Activated B cell treated with CpG ODN at 0.5 μM for 24 hours (primary cell): ENCODE measurements at regions not wholly inside any gene's neighbourhood (a gene's known extent, or its start where the extent isn't known, plus 50 kb on each side); places are given as distances from the start of the nearest gene placed in this dataset.

Experiments
- ATAC-seq: fragments of 200-7000 bp; cut with Tn5 transposase; one replicate; pipeline ENCODE4 v1.10.0; 2021; ENCODE audit warnings: low read depth, mild to moderate bottlenecking, moderate library complexity
- CTCF ChIA-PET: fragments of 350-600 bp; sonication (Branson Sonifier 250); formaldehyde crosslinking; loops from one replicate; lab custom pipeline; 2021; ENCODE audit warnings: antibody characterized with exemption; lab: Charles Lee
- POLR2A ChIA-PET: fragments of 350-600 bp; sonication (Branson Sonifier 250); formaldehyde crosslinking; loops from one replicate; lab custom pipeline; 2021; ENCODE audit warnings: antibody characterized with exemption; lab: Charles Lee
- DNase-seq: peaks from one replicate; pipeline ENCODE4 v3.0.0; 2022
- H3K27ac Mint-ChIP-seq: one replicate; pipeline ENCODE4 v1.8.0; 2020; ENCODE audit warnings: mixed read lengths
- H3K27me3 Mint-ChIP-seq: one replicate; pipeline ENCODE4 v1.8.0; 2021; ENCODE audit warnings: mixed read lengths
- H3K36me3 Mint-ChIP-seq: one replicate; pipeline ENCODE4 v1.8.0; 2021; ENCODE audit warnings: low read depth, mixed read lengths
- H3K4me1 Mint-ChIP-seq: one replicate; pipeline ENCODE4 v1.8.0; 2021; ENCODE audit warnings: mixed read lengths
- H3K4me3 Mint-ChIP-seq: one replicate; pipeline ENCODE4 v1.8.0; 2020; ENCODE audit warnings: mild to moderate bottlenecking, mixed read lengths
- H3K9me3 Mint-ChIP-seq: one replicate; pipeline ENCODE4 v1.8.0; 2020; ENCODE audit warnings: mixed read lengths
- CTCF ChIP-seq: fragments of 200-600 bp; IDR thresholded peaks from one replicate; pipeline ENCODE4 v1.8.0; 2022; ENCODE audit warnings: antibody characterized with exemption, mild to moderate bottlenecking
- intact Hi-C: fragments of 100-400 bp; cut with micrococcal nuclease; formaldehyde crosslinking; loops from one replicate; pipeline ENCODE4 v1.15.1; 2024

- TF ChIP-seq CTCF, result no peak
- intact Hi-C loops, result no loop called here
- H3K36me3 Mint-ChIP-seq, result no peaks in the 10 kb centered on the region
- no peaks in the 10 kb centered on the region for H3K4me1 Mint-ChIP-seq
- H3K9me3 Mint-ChIP-seq, result no peaks in the 10 kb centered on the region
- ChIA-PET CTCF (no interaction called here), POLR2A (no interaction called here)
- H3K4me3 Mint-ChIP-seq, result no peak overlapping the region
- no peak for ATAC-seq
- H3K27me3 Mint-ChIP-seq, result no peaks in the 10 kb centered on the region
- no peak for DNase-seq
- H3K27ac Mint-ChIP-seq, result no peak overlapping the region
Measured at GRCh38 chr10:105758209-105758998, 1117.3 kb downstream of the SORCS3 start.

DNA sequence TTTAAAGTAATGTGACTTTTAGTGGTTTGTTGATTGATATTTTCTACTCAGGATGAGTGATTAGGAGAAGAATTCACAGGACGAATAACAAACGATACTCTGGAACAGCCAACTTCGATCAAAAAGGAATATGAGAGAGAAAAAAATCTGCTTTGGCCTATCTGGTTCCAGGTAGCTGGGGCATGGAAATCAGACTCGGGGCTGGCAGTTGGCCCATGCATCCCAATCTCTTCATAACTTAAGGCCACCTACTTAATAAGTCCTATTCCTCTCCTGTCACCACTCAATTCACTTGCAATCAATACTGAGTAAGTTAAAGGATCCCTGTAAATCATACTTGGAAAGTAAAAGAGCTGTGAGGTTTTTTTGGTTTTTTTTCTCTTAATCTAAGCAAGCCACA lies 1116.2 kb downstream of the SORCS3 start:
- DNase-seq, result no peak
- H3K36me3 Mint-ChIP-seq, result no peaks in the 10 kb centered on the region
- no peak overlapping the region for H3K4me3 Mint-ChIP-seq
- H3K9me3 Mint-ChIP-seq, result no peaks in the 10 kb centered on the region
- no peaks in the 10 kb centered on the region for H3K4me1 Mint-ChIP-seq
- H3K27ac Mint-ChIP-seq, result no peak overlapping the region
- TF ChIP-seq CTCF, result no peak
- ATAC-seq, result no peak
- no peaks in the 10 kb centered on the region for H3K27me3 Mint-ChIP-seq
- ChIA-PET POLR2A (no interaction called here), CTCF (no interaction called here)
- intact Hi-C loops, result no loop called here

DNA sequence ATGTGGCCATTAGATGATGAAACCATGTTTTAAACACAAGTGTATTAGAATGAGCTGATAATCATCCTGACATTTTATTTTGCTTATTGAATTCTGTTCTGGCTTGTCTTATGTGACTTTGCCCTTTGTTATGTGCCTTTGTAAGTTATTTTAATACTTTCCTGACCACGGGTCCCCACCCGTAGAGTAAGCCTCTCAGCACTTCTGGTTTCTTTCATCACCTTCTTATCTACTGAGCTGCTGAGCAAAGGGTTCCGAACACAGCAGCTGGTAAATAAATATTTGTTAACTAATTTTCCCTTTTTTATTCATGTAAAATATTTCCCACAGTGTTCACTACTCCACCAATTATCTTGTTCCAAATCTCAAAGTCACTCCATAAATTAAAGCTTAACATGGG lies 1115.3 kb downstream of the SORCS3 start:
- Mint-ChIP-seq H3K36me3 (no peaks in the 10 kb centered on the region), H3K27ac (no peak overlapping the region), H3K4me3 (no peak overlapping the region), H3K9me3 (no peaks in the 10 kb centered on the region), H3K27me3 (no peaks in the 10 kb centered on the region), H3K4me1 (no peaks in the 10 kb centered on the region)
- CTCF ChIA-PET, result no interaction called here
- no peak for TF ChIP-seq CTCF
- intact Hi-C loops, result no loop called here
- POLR2A ChIA-PET, result no interaction called here
- ATAC-seq (no peak), DNase-seq (no peak)

DNA sequence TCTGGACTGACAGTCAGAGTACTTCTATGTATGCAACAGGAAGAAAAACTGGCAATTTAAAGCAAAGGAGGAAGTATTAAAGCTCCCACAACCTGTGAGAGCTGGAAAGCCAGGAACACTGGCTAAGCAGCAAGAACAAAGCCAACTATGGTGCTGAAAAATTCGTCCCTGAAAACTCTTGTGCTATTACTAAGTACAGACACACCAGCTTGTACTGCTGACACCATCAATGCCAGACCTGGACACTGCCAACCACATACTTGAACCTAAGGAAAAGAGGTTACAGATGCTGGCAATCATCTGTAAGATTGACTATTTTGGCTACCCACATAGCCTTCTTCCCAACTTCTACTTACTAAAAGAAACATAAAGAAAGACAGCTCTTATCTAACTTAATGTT lies 1110.6 kb downstream of the SORCS3 start:
- intact Hi-C loops, result no loop called here

More for the DNA sequence above, 1110.6 kb downstream of the SORCS3 start:
- no peak for TF ChIP-seq CTCF
- CTCF ChIA-PET, result no interaction called here
- Mint-ChIP-seq H3K9me3 (no peaks in the 10 kb centered on the region), H3K27ac (no peak overlapping the region), H3K36me3 (no peaks in the 10 kb centered on the region), H3K27me3 (no peaks in the 10 kb centered on the region), H3K4me3 (no peak overlapping the region), H3K4me1 (no peaks in the 10 kb centered on the region)
- ATAC-seq (no peak), DNase-seq (no peak)
- POLR2A ChIA-PET, result no interaction called here
